NCI-H1417 treated with DMSO at 0.1 percent for 48 hours (cell line): ENCODE measurements at regions not wholly inside any gene's neighbourhood (a gene's known extent, or its start where the extent isn't known, plus 50 kb on each side); places are given as distances from the start of the nearest gene placed in this dataset.

Experiments used
- DNase-seq: peaks from one replicate; lab custom pipeline; 2025; lab: John Stamatoyannopoulos, UW

DNA sequence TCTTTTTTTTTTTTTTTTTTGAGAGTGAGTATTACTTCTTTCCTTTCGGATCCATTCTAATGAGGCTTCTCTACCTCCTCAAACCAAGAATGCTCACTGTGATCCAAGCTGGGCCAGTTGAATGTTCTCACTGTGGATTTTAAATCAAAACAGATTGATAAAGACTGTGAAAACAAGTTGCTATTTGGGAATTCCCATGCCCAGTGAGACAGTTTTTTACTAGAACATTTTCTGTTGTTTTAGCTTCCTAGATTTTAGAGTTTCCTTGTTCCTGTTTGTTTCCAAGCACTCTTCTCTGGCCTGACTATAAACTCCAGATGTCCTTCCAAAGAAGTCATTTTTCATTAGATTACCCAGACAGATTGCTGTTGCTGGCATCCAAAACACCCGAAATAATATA, 60.1 kb upstream of the GALNT15 start:
- DNase-seq = no peak

DNA sequence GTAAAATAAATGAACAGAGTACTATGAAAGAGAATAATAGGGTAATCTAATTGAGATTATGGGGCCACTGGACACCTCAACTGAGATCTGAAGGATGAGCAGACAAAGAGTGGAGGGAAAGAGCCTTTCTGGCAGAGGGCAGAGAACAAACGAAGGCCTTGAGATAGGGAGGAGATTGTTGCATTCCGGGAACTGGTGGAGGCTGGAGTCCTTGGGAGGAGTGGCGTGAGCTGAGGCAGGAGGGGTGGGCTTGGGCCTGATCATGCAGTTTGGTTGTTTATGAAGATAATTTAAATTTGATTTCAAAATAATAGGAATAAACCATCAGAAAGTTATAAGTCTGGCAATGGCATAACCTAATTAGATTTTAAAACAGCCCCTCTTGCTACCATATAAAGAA, 59.5 kb upstream of the GALNT15 start:
- no peak for DNase-seq

DNA sequence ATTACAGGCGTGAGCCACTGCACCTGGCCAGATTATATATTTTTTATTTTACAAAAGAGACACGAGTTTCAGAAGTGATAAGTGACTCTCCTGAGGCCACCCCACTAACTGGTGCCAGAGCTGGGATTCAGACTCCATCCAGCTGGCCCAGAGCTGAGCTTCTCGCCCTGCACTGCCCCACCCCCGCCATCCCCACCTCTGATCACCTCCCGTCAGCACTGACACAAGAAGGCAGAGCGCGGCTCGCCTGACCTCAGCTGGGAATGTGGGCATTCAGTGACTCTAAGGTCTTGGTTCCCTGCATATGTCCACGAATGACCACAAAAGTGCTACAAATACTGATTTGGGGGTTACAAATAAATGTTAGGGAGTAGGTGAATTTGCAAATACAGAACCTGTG, 56.1 kb upstream of the GALNT15 start:
- DNase-seq = no peak

DNA sequence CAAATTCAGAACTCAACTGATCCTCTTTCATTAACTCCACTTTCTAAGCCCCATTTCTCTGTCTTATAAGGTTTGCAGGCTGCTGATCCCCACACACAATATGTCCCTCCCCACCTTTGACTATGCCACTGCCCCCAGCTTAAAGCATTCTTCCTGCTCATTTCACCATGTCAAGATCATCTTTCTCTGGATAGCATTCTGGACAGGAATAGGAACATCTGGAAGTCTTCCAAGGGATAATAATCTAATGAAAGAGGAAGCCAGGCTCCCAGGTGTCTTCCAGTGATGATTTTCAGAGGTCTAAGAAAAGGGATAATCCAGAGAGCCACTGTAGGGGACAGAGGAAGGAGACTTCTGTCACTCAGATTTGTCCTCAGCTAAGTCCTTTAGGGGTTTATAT, 54.6 kb upstream of the GALNT15 start:
- DNase-seq = no peak

DNA sequence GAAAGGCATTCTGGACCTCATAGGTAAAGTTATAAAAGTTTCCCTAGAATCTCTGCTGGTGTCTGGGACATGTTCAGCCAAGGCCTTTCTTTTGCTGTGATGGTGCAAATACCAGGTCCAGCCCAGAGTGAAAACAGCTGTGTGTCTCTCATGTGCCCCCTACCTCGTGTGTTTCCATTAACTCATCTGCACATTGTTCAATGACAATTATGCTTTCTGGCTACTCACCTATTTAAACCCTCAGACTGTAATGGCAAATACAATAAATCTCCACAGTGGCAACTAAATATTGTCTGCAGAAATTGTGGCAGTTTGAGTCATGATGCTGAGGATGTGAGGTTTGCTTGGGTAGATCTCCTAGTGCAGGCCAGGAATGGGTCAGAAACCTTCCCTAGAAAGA, 53.1 kb upstream of the GALNT15 start:
- no peak for DNase-seq

DNA sequence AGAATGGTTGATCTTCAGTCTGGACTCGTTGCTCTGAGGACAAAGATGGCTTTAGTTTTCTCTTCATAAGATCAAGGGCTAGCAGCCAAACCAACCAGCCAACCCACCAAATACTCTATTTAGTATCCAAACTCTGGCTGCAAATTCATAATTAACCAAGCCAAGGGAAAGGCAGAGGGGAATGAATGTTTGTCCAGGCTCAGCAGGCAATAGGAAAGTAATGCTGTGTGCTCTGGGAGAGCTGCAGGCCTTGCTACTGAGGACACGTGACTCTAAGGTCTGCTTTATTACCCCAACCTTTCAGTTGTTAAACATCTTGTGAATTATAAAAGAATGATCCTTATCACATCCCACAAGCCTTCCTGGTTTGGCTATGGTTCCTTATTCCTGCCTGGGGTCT, 52.3 kb upstream of the GALNT15 start:
- DNase-seq = no peak

DNA sequence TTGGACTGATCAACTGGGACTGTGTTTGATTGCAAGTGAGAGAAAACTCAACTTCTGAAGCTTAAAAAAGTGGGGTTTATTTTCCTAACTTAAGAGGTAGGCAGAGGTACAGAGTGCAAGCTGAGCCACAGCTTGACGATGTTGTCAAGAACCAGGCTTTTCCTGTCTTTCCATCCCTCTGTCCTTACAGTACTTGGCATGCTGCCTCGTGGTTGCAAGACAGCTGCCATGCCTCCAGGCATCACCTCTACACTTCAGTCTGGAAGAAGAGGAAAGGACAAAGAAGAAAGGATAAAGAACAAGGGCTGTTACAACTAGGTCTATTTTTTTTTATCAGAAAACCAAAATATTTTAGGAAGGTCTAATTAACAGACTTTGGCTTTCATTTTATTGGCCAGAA, 51.8 kb upstream of the GALNT15 start:
- DNase-seq = no peak

DNA sequence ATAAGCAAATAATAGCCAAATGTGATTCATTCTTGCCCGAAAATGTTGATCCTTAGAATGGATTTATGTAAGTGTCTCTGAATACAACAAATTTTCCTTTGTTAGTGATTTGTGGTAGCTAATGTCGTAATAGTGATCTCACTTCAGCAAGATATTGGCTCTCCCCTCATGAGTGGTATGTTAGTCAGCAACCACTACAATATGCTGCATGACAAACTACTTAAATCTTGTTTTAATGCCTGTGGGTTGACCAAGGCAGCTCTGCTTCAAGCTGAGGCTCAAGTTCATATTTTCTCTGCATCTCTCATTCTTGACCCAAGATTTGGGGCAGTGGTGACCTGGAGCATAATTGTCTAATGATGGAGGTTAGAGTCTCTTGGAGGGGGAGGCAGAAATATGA, 49.8 kb upstream of the GALNT15 start:
- no peak for DNase-seq
